ENCODE measurements at regions not wholly inside any gene's neighbourhood (a gene's known extent, or its start where the extent isn't known, plus 50 kb on each side); places are given as distances from the start of the nearest gene placed in this dataset.

DNA sequence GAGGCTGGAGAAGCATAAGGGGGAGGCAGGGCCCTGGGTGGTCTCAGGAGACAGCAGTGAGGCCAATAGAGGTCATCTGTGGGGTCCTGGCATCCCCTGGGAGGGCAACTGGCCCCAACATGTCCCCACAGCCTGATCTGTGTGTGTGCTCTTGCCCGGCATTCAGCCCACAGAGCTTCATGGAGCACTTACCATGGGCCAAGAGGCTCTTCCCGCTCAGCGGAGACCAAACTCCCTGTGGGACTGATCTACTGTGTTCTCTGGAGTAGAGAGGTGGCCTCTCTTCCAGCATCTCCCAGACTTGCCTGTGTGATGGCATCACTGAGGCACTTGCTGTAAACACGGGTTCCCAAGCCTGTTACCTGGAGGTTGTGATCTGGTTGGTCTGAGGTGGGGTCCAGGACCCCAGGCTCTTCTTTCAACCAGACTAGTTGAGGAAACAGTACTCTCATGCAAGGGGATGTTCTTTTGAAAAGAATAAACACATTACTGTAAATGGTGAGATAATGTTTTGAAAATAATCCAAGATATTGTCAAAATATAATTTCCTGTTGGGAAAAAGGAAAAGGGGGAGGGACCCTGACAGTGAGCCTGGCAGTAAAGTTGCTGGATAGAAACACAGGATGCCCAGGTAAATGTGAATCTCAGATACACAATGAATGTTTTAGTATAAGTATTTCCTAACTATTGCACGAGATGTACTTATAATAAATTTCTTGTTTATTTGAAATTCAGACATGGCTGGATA lies 67.6 kb downstream of the SOWAHC start:
- DNase-seq (ENCODE audit: extremely low spot score): no peak
- CTCF ChIA-PET: no interaction called here
- POLR2A ChIA-PET: no interaction called here
- TF ChIP-seq TARDBP (IDR thresholded peaks at IDR 0.05): no peak
- no peak for TF ChIP-seq SP1 (IDR thresholded peaks at IDR 0.05)
- no peak for TF ChIP-seq FOXA1 (IDR thresholded peaks at IDR 0.05)
- TF ChIP-seq ELF4 (IDR thresholded peaks at IDR 0.05): no peak
- TF ChIP-seq L3MBTL2 (conservative IDR thresholded peaks at IDR 0.05): no peak
- TF ChIP-seq SUZ12 (IDR thresholded peaks at IDR 0.05): no peak
- TF ChIP-seq FOXK2 (IDR thresholded peaks at IDR 0.05): no peak
- TF ChIP-seq, protein P1, sequence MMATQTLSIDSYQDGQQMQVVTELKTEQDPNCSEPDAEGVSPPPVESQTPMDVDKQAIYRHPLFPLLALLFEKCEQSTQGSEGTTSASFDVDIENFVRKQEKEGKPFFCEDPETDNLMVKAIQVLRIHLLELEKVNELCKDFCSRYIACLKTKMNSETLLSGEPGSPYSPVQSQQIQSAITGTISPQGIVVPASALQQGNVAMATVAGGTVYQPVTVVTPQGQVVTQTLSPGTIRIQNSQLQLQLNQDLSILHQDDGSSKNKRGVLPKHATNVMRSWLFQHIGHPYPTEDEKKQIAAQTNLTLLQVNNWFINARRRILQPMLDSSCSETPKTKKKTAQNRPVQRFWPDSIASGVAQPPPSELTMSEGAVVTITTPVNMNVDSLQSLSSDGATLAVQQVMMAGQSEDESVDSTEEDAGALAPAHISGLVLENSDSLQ (IDR thresholded peaks at IDR 0.05): no peak
- no peak for TF ChIP-seq LEF1 (IDR thresholded peaks at IDR 0.05; ENCODE audit: borderline replicate concordance)
- no peak for TF ChIP-seq ZNF384 (IDR thresholded peaks at IDR 0.05)
- TF ChIP-seq BHLHE40 (IDR thresholded peaks at IDR 0.05; ENCODE audit: borderline replicate concordance): no peak
- no peak for TF ChIP-seq ARNT (IDR thresholded peaks at IDR 0.05)
- no peak for TF ChIP-seq CTBP1 (IDR thresholded peaks at IDR 0.05; ENCODE audit: borderline replicate concordance)
- no peak for TF ChIP-seq NFRKB (IDR thresholded peaks at IDR 0.05)
- TF ChIP-seq FOXM1 (IDR thresholded peaks at IDR 0.05; ENCODE audit: borderline replicate concordance): no peak
- TF ChIP-seq HDGF (IDR thresholded peaks at IDR 0.05; ENCODE audit: borderline replicate concordance): no peak

DNA sequence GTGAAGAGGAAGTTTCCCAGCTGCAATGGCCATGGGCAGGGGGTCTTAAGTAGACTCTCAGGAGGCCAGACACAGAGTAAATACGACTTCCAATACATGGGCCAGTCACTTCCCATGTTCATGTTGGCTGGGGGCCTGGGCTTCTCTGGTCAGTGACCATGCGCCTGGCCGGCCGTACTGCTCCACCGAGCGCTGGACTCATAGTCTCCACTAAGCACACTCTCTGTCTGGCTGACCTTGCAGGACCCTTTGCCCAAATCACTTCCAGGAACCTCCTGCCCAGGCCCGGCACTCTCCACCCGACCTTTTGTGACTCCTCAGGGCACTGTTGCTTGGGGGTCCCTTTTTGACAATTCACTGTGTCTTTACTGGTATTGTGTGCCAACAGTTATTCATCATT lies 69.3 kb downstream of the SOWAHC start:
- ChIA-PET CTCF (no interaction called here), POLR2A (no interaction called here)
- no peak for DNase-seq (ENCODE audit: extremely low spot score)
- TF ChIP-seq SUZ12 (IDR thresholded peaks at IDR 0.05): no peak
- TF ChIP-seq FOXM1 (IDR thresholded peaks at IDR 0.05; ENCODE audit: borderline replicate concordance): no peak
- TF ChIP-seq HDGF (IDR thresholded peaks at IDR 0.05; ENCODE audit: borderline replicate concordance): no peak
- TF ChIP-seq NFRKB (IDR thresholded peaks at IDR 0.05): no peak
- no peak for TF ChIP-seq L3MBTL2 (conservative IDR thresholded peaks at IDR 0.05)
- TF ChIP-seq CTBP1 (IDR thresholded peaks at IDR 0.05; ENCODE audit: borderline replicate concordance): no peak
- no peak for TF ChIP-seq BHLHE40 (IDR thresholded peaks at IDR 0.05; ENCODE audit: borderline replicate concordance)
- no peak for TF ChIP-seq ARNT (IDR thresholded peaks at IDR 0.05)
- TF ChIP-seq LEF1 (IDR thresholded peaks at IDR 0.05; ENCODE audit: borderline replicate concordance): no peak
- TF ChIP-seq FOXA1 (IDR thresholded peaks at IDR 0.05): no peak
- TF ChIP-seq SP1 (IDR thresholded peaks at IDR 0.05): no peak
- TF ChIP-seq ZNF384 (IDR thresholded peaks at IDR 0.05): no peak
- TF ChIP-seq FOXK2 (IDR thresholded peaks at IDR 0.05): no peak
- TF ChIP-seq, protein P1 (IDR thresholded peaks at IDR 0.05): no peak
- TF ChIP-seq ELF4 (IDR thresholded peaks at IDR 0.05): no peak
- no peak for TF ChIP-seq TARDBP (IDR thresholded peaks at IDR 0.05)

DNA sequence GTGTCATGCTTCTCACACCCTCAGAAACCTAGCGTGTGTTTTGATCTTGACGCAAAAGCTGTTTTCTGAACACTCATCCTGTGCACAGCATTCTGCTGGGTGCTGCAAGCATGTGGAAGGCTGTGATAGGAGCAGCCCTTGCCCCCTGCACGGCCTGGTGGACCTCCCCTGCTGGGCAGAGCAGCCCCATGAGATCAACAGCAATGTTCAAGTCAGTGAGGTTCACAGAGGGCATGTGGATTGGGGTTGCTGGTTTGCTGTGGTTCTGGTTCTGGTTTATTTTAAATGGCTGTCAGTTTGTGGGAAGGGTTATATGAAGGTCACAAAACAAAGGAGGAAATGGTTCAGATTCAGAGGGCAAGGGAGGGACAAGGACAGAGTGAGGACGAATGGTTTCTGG lies 71.3 kb downstream of the SOWAHC start:
- ChIA-PET POLR2A (no interaction called here), CTCF (no interaction called here)

DNA sequence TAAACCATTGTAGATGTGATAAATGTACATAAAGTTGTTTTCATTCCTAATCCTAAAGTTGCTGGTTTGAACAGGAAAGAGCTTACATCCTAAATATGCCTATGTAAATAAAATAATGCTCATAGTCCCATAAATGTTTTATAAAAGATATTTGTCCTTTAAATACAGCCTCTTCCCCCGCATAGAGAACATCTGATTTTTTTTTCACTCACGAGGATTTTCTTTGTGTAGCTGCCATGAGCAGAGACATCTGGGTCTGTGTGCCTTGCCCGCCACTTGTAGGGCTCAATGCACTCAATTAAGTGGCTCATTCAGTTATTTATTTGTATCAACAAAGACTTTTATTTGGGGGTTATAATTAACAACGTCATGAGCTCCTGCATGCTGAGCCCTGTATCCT lies 72.8 kb downstream of the SOWAHC start:
- TF ChIP-seq, protein P1 (IDR thresholded peaks at IDR 0.05): no peak
- TF ChIP-seq L3MBTL2 (conservative IDR thresholded peaks at IDR 0.05) (no peak), ELF4 (IDR thresholded peaks at IDR 0.05) (no peak), FOXA1 (IDR thresholded peaks at IDR 0.05) (no peak), ZNF384 (IDR thresholded peaks at IDR 0.05) (no peak)
- POLR2A ChIA-PET: no interaction called here
- no peak for DNase-seq (ENCODE audit: extremely low spot score)
- CTCF ChIA-PET: no interaction called here

More for the DNA sequence above, 71.3 kb downstream of the SOWAHC start:
- TF ChIP-seq L3MBTL2 (conservative IDR thresholded peaks at IDR 0.05) (no peak), ARNT (IDR thresholded peaks at IDR 0.05) (no peak), SUZ12 (IDR thresholded peaks at IDR 0.05) (no peak)
- no peak for DNase-seq (ENCODE audit: extremely low spot score)

DNA sequence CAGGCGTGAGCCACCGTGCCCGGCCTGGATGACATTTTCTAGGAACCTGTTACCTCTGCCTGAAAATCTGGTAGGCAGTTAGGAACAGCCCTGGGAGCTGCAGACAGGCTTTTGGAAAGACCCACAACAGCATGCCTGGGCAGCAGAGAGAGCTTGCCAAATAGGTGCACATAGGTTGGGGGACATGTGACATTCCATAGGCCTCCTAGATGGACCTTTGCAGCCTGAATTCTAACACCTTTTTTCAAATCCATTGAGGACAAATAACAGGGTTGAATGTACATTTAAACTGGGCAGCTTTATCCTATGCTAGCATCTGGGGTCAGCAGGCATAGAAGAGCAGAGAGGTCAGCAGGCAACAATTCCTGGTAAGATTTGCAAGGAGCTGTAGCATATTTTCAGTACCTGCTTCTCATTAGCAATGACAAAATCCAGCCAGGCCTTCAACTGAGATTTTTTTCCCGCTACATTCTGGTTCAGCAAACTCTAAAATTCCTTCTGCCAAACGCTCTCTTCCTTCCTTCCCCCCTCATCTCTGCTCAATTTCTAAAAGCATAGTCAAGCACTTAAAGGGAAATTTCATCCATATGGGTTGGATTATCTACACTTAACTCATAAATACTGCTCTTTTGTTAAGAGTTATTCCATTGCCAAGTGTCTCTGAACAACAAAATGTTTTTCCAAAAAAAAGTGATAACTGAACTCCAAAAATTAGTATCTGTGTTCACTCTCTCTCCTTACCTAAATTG lies 75.2 kb downstream of the SOWAHC start:
- CTCF ChIA-PET: no interaction called here
- TF ChIP-seq FOXM1 (IDR thresholded peaks at IDR 0.05; ENCODE audit: borderline replicate concordance) (no peak), NFRKB (IDR thresholded peaks at IDR 0.05) (no peak), SUZ12 (IDR thresholded peaks at IDR 0.05) (no peak), ARNT (IDR thresholded peaks at IDR 0.05) (no peak), FOXK2 (IDR thresholded peaks at IDR 0.05) (no peak), HDGF (IDR thresholded peaks at IDR 0.05; ENCODE audit: borderline replicate concordance) (no peak), FOXA1 (IDR thresholded peaks at IDR 0.05) (no peak), LEF1 (IDR thresholded peaks at IDR 0.05; ENCODE audit: borderline replicate concordance) (no peak), CTBP1 (IDR thresholded peaks at IDR 0.05; ENCODE audit: borderline replicate concordance) (no peak), ELF4 (IDR thresholded peaks at IDR 0.05) (no peak), TARDBP (IDR thresholded peaks at IDR 0.05) (no peak), BHLHE40 (IDR thresholded peaks at IDR 0.05; ENCODE audit: borderline replicate concordance) (no peak)
- TF ChIP-seq, protein P1 (IDR thresholded peaks at IDR 0.05): no peak

More for the DNA sequence above, 75.2 kb downstream of the SOWAHC start:
- POLR2A ChIA-PET: no interaction called here
- DNase-seq (ENCODE audit: extremely low spot score): no peak
